ENCODE measurements at regions not wholly inside any gene's neighbourhood (a gene's known extent, or its start where the extent isn't known, plus 50 kb on each side); places are given as distances from the start of the nearest gene placed in this dataset.
A peak's percentile ranks its signal among the peaks of the same experiment; 100 is the strongest.

DNA sequence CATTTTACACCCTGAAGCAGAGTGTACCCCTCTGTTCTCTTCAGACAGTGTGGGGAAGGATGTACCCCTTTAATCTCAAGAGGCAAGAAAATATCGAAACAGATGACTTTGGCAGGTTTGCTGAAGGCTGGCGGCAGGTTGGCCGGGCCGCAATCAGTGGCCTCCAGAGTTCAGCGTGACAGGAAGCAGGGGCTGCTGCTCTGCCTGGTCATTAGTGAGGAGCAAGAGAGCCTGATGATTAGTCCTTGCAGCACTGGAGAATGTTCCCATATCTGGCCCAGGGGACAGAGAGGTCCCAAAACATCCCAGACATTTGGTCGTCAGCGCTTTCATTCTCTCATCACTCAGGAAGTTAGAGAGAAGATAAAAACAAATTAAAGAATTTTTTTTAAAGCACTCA lies 352.8 kb downstream of the SPRY1 start:
- H3K4me3 Mint-ChIP-seq = no peak overlapping the region
- peaks cover 12% of the 10 kb centered on the region for H3K27me3 Mint-ChIP-seq
- no peaks in the 10 kb centered on the region for H3K9me3 Mint-ChIP-seq
- H3K4me1 Mint-ChIP-seq = no peaks in the 10 kb centered on the region
- no peaks in the 10 kb centered on the region for H3K36me3 Mint-ChIP-seq
- no peak for ATAC-seq
- H3K27ac Mint-ChIP-seq = no peak overlapping the region

DNA sequence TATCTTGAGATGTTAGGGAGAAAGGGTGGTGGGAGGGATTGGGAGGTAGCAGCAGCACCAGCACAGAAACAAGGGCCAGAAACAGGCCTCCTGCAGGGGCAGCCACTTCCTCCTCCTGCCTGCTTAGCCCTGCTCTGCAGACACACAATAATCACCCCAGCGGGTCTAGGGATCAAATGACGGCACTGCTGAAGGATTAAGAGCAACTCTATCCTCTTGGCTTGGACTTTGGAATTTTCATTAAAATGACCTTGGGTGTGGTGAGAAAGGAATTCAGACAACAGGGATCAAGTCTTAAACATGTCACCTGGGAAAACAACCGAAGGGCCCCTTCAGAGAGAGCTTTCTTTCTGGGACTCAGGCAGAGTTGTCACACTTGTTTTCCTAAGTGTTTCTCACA lies 353.4 kb downstream of the SPRY1 start:
- Mint-ChIP-seq H3K27ac (no peak overlapping the region), H3K4me3 (no peak overlapping the region), H3K9me3 (no peaks in the 10 kb centered on the region), H3K4me1 (no peaks in the 10 kb centered on the region), H3K27me3 (peaks cover 12% of the 10 kb centered on the region), H3K36me3 (no peaks in the 10 kb centered on the region)
- ATAC-seq = no peak

DNA sequence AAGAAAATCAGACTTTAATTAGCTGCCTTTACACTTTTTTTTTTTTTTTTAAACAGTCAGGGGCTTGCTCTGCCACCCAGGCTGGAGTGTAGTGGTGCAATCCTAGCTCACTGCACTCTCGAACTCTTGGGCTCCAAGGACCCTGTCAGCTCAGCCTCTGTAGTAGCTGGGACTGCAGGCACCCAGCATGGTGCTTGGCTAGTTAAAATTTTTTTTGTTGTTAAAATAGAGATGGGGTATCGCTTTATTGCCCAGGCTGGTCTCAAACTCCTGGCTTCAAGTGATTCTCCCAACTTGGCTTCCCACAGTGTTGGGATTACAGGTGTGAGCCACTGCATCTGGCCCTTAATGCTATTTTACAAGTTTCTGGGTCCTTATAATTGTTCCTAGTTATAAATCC lies 359.1 kb downstream of the SPRY1 start:
- no peaks in the 10 kb centered on the region for H3K36me3 Mint-ChIP-seq
- no peak overlapping the region for H3K4me3 Mint-ChIP-seq

DNA sequence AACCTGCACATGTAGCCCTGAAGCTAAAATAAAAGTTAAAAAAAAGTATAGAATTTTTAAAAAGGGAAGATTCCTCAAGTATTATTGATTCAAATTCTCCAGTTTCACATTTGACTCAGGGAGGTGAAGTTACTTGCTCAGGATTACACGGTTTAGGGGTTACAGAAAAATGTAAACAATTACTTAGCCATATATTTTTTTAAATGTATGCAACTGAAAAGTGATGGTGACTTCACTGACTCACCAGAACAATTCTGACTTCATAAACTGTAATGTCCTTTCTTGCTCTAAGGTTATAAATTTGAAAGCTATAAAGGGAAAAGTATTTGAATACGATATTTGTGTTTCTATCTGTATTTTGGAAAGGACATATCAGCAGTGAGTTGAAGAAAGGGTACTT lies 371.2 kb downstream of the SPRY1 start:
- peaks cover 6% of the 10 kb centered on the region for H3K9me3 Mint-ChIP-seq
- no peak for ATAC-seq
- H3K4me3 Mint-ChIP-seq = no peak overlapping the region
- H3K4me1 Mint-ChIP-seq = no peaks in the 10 kb centered on the region
- no peak overlapping the region for H3K27ac Mint-ChIP-seq
- no peaks in the 10 kb centered on the region for H3K27me3 Mint-ChIP-seq
- H3K36me3 Mint-ChIP-seq = no peaks in the 10 kb centered on the region

More for the DNA sequence above, 359.1 kb downstream of the SPRY1 start:
- no peaks in the 10 kb centered on the region for H3K9me3 Mint-ChIP-seq
- H3K27ac Mint-ChIP-seq = no peak overlapping the region
- ATAC-seq = no peak
- no peaks in the 10 kb centered on the region for H3K27me3 Mint-ChIP-seq
- H3K4me1 Mint-ChIP-seq = no peaks in the 10 kb centered on the region

DNA sequence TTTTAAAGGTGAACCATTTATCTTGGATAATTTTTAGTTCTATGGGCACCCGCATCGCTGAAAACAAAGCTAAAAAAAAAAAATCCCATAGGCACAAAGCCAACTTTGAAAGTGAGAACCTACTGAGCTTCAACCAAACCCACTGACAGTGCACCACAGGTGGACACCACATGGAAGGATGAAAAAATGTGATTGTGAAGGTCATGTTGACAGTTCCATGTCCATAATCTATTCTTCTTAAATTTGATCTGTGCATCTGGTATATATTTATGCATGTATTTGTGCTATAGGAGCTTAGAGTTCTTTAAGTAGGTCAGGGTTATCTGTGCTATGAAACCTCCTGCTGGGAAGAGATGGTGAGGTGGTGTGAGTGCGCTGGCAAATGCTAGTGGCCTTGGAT lies 374.3 kb downstream of the SPRY1 start:
- Mint-ChIP-seq H3K4me3 (no peak overlapping the region), H3K27ac (no peak overlapping the region), H3K27me3 (no peaks in the 10 kb centered on the region), H3K9me3 (peaks cover 4% of the 10 kb centered on the region), H3K4me1 (no peaks in the 10 kb centered on the region), H3K36me3 (no peaks in the 10 kb centered on the region)
- no peak for ATAC-seq

DNA sequence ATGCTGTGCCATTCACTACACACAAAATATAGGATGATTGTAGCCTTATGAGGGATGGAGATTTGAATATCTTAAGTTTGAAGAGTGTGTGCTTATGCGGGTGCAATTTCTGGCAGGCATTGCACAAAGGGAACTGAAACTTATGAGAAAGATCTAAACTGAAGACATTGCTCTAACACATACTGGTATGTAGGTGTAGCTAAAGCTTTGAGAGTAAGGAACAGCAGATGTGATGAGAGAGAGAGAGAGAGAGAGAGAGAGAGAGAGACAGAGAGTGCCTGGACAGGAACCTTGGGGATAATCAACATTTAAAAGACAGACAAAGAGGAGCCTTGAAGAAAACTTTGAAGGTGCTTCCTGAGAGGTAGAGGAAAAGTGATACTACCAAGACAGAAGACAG lies 379.7 kb downstream of the SPRY1 start:
- Mint-ChIP-seq H3K4me3 (no peak overlapping the region), H3K36me3 (no peaks in the 10 kb centered on the region), H3K27me3 (no peaks in the 10 kb centered on the region), H3K27ac (no peak overlapping the region), H3K9me3 (no peaks in the 10 kb centered on the region), H3K4me1 (peaks cover 9% of the 10 kb centered on the region)
- peak; percentile 87 for ATAC-seq

DNA sequence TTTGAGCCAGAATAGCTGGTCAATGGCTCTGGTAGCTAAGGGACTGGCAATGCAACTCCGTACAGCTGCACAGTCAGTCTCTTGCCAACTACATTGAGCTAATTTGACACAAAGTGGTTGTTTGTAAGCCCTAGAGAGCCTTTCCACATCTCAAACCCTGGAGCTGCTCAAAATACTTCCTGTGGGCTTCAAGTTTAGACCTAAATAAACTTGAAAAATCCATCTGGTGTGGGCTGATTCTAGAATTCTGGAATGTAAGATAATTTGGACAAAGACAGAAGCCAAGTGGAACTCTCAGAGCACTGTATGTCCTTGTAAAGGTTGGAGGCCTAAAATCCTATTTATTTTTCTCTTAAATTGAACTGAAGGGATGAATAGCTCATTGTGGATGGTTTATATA lies 380.8 kb downstream of the SPRY1 start:
- ATAC-seq = no peak
- H3K4me1 Mint-ChIP-seq = peaks cover 9% of the 10 kb centered on the region
- no peaks in the 10 kb centered on the region for H3K27me3 Mint-ChIP-seq
- no peak overlapping the region for H3K27ac Mint-ChIP-seq
- H3K36me3 Mint-ChIP-seq = no peaks in the 10 kb centered on the region
- H3K9me3 Mint-ChIP-seq = no peaks in the 10 kb centered on the region
- no peak overlapping the region for H3K4me3 Mint-ChIP-seq

DNA sequence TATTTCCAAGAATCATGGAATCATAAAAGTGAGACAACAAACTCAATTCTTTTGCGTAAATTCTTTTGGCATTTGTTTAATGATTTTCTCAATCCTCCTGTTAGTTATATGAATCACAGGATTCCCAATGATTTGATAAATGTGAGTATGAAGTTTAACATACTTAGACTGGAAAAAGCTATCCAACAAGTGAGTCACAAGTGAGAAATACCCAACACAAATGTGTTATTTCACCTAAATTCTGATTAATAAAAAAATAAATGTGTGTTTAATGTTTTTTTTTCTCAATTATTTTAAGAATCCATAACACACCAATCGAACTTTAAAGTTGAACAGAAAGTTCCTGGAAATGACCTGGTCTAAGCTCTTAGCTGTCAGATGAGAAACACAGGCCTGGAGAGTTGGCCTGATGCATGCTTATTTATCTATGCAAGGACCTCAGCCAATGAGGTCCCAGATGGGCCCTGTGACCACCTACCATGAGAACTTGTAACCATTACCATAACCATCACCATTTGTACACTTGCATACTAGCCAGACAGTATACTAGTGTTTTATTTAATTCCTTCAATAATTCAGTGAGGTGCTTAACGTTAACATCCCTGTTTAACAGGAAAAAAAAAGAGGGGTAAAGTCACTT lies 386.7 kb downstream of the SPRY1 start:
- H3K4me3 Mint-ChIP-seq = no peak overlapping the region
- H3K9me3 Mint-ChIP-seq = no peaks in the 10 kb centered on the region
- no peak overlapping the region for H3K27ac Mint-ChIP-seq
- no peaks in the 10 kb centered on the region for H3K27me3 Mint-ChIP-seq
- no peaks in the 10 kb centered on the region for H3K36me3 Mint-ChIP-seq
- no peak for ATAC-seq
- no peaks in the 10 kb centered on the region for H3K4me1 Mint-ChIP-seq

DNA sequence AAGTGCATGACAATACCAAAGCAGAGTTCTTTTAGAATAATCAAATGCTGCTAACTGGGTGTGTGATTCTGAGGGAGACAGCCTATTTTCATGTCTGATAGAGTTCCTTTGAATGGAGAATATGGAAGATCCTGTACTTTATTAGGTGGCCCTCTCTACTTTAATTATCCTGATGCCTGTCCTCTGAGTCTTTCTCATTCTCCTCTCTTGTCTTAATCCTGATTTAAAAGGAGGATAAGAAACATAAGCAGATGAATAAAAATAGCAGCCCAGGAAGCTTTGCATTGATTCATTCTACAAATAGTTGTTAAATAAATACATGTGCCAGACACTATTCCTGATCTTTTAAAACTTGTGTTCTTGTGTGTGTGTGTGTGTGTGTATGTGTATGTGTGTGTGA lies 387.3 kb downstream of the SPRY1 start:
- Mint-ChIP-seq H3K27ac (no peak overlapping the region), H3K36me3 (no peaks in the 10 kb centered on the region), H3K27me3 (no peaks in the 10 kb centered on the region), H3K4me1 (no peaks in the 10 kb centered on the region), H3K9me3 (no peaks in the 10 kb centered on the region), H3K4me3 (no peak overlapping the region)
- no peak for ATAC-seq

DNA sequence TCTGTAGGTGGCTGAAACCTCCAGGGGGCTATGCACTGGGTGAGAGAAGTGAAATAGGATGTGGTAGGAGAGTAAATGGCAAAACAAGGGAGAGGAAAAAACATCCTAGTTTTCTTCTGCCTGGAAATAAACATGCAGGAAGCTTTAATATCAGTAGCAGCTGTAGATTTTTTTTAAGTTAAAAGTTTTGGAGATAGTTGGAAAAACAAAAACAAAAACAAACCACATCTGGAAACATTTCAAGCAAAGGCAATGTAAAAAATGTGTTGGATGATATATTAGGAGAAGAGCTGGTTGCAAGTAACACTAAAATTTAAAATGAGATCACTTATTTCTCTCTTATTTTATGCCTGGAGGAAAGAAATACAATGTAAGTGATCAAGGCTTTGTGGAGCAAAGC lies 388.0 kb downstream of the SPRY1 start:
- Mint-ChIP-seq H3K4me1 (no peaks in the 10 kb centered on the region), H3K4me3 (no peak overlapping the region), H3K27me3 (no peaks in the 10 kb centered on the region), H3K9me3 (no peaks in the 10 kb centered on the region), H3K27ac (no peak overlapping the region), H3K36me3 (no peaks in the 10 kb centered on the region)
- no peak for ATAC-seq

DNA sequence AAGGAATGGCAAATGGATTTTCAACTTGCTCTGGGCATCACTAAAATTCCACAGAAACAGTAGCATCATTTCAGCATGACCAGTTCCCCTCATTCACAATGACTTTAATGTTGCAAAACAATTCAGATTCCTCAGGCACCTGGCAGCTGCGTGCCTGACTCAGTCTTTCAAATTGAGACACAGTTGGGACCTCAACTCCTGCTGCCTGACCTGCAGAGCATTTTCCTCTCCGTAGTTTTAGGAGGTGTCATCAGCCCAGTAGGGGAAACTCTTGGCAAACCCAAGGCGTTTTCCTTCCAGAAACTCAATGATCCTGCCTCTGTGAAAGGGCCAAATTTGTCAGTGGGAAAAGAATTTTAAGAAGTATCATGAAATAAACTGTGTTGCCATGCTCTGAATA lies 388.9 kb downstream of the SPRY1 start:
- H3K9me3 Mint-ChIP-seq = no peaks in the 10 kb centered on the region
- ATAC-seq = no peak
- H3K27me3 Mint-ChIP-seq = no peaks in the 10 kb centered on the region
- no peaks in the 10 kb centered on the region for H3K36me3 Mint-ChIP-seq
- no peak overlapping the region for H3K4me3 Mint-ChIP-seq
- H3K4me1 Mint-ChIP-seq = no peaks in the 10 kb centered on the region
- H3K27ac Mint-ChIP-seq = no peak overlapping the region

DNA sequence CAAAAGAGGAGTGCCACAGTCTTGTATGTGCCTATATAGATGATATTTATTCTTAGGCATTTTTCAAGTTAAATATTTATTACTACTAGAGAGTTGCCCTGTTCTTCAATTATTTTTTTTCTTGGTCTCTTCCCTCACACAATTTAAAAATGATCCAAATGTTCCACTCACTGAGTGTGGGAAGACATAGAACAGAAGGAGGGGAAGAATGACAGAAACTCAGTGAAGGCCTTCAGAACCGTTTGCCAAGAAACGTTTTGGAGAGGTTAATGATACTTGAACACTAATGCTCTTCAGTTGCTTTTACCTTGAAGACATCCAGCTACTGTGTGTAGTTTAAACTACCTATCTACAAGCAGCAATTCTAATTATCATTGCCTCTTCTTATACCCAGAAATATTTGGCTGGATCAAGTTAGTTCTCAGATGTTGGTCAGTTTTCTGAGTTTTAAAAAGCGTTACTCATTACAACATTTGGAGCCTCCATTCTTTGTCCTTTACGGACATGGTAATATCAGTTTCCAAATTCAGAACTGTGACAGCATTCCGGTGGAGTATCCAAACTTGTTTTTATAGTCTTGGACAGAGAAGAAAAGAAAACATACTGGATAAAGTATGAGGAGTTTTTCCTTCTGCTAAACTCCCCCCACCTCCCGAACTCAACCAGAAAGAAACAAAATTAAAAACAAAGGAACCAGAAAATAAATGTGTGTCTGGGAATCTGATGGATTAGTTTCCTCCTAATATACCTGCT lies 389.7 kb downstream of the SPRY1 start:
- no peaks in the 10 kb centered on the region for H3K27me3 Mint-ChIP-seq
- no peak for ATAC-seq
- H3K4me3 Mint-ChIP-seq = no peak overlapping the region
- H3K4me1 Mint-ChIP-seq = no peaks in the 10 kb centered on the region
- H3K27ac Mint-ChIP-seq = no peak overlapping the region
- H3K9me3 Mint-ChIP-seq = no peaks in the 10 kb centered on the region
- no peaks in the 10 kb centered on the region for H3K36me3 Mint-ChIP-seq

DNA sequence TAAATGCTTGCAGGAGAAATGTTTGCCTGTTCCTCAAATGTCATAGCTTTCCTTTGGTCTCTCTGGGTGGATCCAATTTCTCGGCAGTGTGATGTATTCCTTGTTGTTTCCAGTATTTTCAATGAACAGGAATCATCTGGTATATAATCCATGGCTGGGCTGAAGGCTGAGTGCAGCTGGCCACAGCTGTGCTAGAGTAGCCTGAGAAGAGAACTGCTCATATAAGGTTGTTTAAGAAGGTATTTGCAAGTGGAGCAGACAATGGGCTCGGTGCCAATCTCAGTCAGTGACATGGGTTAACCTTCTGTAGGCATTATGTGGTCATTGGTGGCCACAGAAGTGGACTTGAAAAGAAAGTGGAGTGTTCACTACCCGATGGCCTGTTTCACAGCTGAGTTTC lies 390.3 kb downstream of the SPRY1 start:
- H3K4me3 Mint-ChIP-seq = no peak overlapping the region
- peak; percentile 58 for ATAC-seq
- no peaks in the 10 kb centered on the region for H3K9me3 Mint-ChIP-seq
- H3K27ac Mint-ChIP-seq = no peak overlapping the region
- no peaks in the 10 kb centered on the region for H3K4me1 Mint-ChIP-seq
- no peaks in the 10 kb centered on the region for H3K27me3 Mint-ChIP-seq
- no peaks in the 10 kb centered on the region for H3K36me3 Mint-ChIP-seq

DNA sequence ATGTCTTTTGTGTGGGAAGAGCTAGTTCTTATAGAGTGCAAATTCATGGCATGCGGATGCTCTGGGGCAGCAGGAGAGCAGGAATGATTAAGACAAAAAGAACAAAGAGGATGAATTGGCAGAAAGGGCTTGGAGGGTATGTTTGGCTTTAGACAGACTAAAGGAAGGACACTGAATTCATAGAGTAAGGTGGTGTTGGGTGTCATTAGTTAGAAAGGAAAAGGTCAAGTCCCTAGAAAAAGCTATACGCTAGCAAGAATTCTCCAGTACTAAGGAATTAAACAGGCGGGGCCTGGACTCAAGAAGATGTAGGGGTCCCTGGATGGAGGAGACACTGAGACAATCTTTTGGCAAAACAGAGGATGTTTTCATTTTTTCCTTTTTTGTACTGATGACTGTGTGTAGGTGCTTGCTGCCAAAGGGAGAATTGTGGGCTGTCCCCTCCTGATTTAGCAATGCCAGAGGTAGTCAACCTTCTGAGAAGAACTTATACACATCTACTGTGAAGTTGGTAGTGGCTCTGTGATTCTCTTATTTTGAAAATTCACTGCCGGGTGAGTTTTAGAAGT lies 391.0 kb downstream of the SPRY1 start:
- Mint-ChIP-seq H3K4me3 (no peak overlapping the region), H3K27ac (no peak overlapping the region), H3K27me3 (no peaks in the 10 kb centered on the region), H3K36me3 (no peaks in the 10 kb centered on the region), H3K9me3 (no peaks in the 10 kb centered on the region), H3K4me1 (no peaks in the 10 kb centered on the region)
- ATAC-seq = no peak

DNA sequence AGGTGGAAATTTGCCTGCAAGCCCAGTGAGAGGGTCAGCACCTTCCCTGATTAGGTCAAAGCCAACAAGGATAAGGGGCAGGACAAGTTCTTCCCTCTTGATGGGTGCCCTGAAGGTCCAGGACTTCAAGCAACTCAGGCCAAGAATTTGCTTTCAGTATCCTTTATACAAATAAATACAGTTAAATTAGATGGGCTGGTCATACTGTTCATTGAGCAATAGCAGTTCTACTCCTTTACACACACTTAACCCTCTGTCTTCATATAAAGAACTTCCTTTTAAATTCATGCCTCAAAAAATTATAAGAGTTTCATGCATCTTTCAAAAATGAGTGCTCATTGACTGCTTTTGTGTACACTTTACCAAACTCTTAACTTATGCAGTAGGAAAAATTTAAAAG lies 392.0 kb downstream of the SPRY1 start:
- Mint-ChIP-seq H3K4me1 (no peaks in the 10 kb centered on the region), H3K27me3 (no peaks in the 10 kb centered on the region), H3K27ac (no peak overlapping the region), H3K4me3 (no peak overlapping the region), H3K9me3 (no peaks in the 10 kb centered on the region), H3K36me3 (no peaks in the 10 kb centered on the region)
- ATAC-seq = no peak

DNA sequence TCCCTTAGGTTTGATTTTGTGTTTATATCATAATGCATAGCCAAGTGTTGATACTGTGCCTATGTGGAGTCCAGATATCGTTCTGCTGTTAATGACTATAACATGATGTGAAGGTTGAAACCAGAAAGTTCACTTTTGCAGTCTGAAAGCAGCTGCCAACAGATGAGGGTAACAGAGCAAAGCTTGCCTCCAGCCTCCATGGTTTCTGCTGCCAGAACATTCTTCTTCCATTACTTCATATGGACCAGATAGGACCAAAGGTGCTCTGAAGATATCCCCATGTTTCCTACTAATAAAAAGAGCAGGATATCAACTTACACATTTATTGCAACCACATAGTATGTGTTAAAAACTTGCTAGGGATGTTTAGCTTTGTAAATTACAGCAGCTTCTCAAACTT lies 394.1 kb downstream of the SPRY1 start:
- no peak for ATAC-seq
- Mint-ChIP-seq H3K36me3 (no peaks in the 10 kb centered on the region), H3K9me3 (peaks cover 2% of the 10 kb centered on the region), H3K27me3 (no peaks in the 10 kb centered on the region), H3K4me1 (no peaks in the 10 kb centered on the region), H3K27ac (no peak overlapping the region), H3K4me3 (no peak overlapping the region)

All from stimulated activated memory B cell treated with anti-CD40 and anti-IgM and Interleukin-4, amounts not matched to agents 10 μg/mL and 1 μg/mL and 100 μg/mL, for 72 hours (primary cell).